Hypothalamus (tissue), 51 donors: ENCODE measurements at regions not wholly inside any gene's neighbourhood (a gene's known extent, or its start where the extent isn't known, plus 50 kb on each side); places are given as distances from the start of the nearest gene placed in this dataset.

Experiments
- DNase-seq, 51 donors: peaks; one replicate each; lab custom pipeline; 2025; lab: John Stamatoyannopoulos, UW

DNA sequence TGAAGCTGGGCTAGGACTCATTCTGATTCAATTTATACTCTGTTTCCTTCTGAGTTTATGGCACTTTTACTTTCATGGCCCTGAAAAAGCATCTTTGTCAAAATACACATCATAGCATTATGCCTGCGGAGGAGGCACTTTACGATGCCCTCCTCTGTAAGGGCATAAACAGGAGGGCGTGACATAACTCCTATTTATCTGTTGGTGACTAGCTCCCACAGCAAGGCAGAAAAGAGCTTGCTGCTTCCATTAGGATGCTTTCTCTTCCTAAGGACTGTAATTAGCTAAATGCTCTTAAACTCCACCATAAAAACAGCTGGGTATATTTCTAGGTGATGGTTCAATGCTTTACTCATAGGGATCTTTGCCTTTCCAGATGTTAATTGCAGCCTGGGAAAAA is 315.2 kb upstream of the GHITM start:
- no peak for DNase-seq

- DNase-seq, result no peak
These were observed 305.2 kb upstream of the GHITM start for GRCh38 chr10:83834096-83834495.

GRCh38 chr10:83835945-83836745 is 303.2 kb upstream of the GHITM start:
- no peak for DNase-seq

DNA sequence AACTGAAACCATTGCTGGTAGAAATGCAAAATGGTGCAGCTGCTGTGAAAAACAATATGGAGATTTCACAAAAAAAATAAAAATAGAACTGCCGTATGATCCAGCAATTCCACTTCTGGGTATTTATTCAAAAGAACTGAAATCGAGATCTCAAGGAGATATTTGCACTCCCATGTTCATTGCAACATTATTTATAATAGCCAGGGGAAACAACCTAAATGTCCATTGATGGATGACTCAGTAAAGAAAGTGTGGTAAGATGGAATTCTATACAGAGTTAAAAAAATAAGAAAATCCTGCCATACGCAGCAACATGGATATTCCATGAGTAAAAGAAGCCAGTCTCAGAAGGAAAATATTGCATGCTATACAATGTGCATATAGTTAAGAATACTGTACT is 290.6 kb upstream of the GHITM start:
- no peak for DNase-seq

- DNase-seq, result no peak
These were observed 290.2 kb upstream of the GHITM start for GRCh38 chr10:83849150-83849549.

- DNase-seq, result no peak
These were observed 287.2 kb upstream of the GHITM start for GRCh38 chr10:83852146-83852545.

DNA sequence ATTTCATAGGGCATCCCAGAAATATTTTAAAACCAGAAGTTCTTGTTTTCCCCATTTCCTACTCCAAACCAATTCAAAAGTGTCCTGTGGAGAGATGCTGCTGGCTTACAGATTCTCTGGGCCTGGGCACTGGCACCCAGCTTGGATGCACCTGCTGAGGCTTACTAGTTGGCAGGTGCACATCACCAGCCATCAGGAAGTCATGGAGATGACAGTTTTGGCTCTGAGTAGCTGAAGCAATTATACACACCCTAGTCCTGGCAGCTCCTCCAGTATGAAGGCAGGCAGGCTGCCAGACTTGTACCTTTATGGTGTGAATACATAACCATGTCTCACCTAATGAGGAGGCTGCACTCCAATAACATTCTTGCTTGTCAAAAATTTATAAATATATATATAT is 276.6 kb upstream of the GHITM start:
- no peak for DNase-seq

DNA sequence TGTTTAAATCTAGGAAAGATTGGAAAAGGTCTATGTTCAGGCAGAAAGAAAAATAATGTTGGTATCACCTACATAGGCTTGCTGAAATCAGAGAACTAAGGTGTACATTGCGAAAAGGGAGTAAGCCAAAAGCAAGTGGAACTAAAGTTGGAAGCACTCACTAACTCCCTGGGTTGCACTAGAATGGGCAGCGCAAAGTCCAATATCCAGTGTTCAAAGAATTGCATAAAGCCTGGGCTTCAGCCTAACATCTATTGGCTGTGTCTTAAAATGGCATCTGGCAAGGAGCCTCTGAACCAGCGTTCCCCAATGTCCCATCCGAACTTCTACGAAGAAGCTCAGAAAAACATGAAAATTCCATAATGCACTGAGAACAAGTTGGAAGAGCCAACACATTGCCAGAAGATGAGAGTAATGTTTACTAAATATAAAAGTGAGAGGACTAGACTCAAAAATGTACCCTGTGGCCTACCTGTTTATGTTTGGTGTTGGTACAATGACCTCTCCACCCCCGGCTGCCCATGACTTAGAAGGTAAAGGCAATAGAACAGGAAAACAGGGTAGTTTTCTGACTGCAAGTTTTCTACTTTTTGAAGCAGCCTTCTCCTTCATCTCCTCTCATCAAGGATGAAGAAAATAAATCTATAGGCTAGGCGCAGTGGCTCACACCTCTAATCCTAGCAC is 275.9 kb upstream of the GHITM start:
- no peak for DNase-seq

DNA sequence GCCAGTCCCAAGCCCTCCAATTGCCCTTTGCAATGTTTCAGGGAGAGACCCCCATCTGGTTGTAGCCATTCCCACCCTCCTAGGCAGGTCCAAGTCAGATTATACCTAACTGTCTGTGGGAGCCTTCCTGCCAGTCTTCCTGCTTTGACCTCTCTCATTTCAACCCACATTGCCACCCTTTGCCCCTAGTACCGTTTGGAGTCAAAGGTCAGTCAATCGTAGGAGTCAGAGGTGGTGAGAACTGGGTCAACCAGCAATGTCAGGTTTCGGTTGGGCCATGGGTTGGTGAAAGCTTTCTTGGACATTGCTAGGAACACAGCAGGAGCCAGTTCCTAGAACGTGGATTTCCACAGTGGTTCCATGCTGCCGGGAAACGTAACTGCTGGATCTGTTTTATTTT is 269.4 kb upstream of the GHITM start:
- no peak for DNase-seq

- peak in 46 of 51 donors; percentile 6 to 81 (median 51) for DNase-seq
These were observed 267.9 kb upstream of the GHITM start for GRCh38 chr10:83871187-83872081.

GRCh38 chr10:83880252-83880791 is 259.0 kb upstream of the GHITM start:
- no peak for DNase-seq

DNA sequence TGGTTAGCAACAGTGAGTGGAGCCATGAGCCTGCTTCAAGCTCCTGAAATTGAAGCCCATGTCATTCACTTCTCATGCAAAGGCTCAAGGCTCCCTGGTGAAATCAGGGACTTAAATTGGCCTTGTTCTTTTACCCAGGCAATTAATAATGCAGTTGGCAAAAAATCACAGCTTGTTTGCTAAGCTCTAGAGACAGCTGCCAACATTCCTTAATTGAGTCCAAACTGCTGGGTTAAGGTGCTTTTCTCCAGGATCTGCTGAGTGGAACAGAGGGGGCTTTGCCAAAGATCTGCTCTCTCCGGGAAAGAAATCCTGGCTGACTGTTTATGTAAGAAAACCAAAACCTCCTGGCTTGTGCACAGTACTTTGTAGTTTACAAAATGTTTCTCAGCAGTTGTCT is 257.6 kb upstream of the GHITM start:
- peak in 18 of 51 donors; percentile 2 to 62 (median 24) for DNase-seq

GRCh38 chr10:83886871-83887270 is 252.4 kb upstream of the GHITM start:
- DNase-seq, result no peak

DNA sequence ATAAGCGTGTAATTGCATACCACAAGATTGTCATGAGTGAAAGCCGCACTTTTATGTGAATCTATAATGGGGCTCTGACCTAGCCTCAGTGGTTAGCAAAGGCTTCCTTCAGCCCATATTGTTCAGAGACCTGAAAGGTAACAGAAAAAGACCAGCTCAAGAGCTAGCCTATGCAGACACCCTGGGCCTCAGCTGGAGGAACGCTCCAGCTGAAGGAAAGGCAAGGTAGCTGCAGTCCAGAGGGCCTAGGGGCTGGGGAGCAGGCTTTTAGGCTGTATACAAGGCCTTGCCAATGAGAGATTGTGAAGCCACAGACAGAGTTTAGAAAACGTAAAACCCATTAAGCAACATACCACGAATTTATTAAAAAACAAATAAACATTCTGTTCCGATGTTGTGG is 246.6 kb upstream of the GHITM start:
- DNase-seq, result no peak

- DNase-seq, result peak in 2 of 51 donors; percentile 4 to 22
These were observed 243.1 kb upstream of the GHITM start for GRCh38 chr10:83896219-83896618.

- DNase-seq, result no peak
These were observed 241.7 kb upstream of the GHITM start for GRCh38 chr10:83897626-83898025.

DNA sequence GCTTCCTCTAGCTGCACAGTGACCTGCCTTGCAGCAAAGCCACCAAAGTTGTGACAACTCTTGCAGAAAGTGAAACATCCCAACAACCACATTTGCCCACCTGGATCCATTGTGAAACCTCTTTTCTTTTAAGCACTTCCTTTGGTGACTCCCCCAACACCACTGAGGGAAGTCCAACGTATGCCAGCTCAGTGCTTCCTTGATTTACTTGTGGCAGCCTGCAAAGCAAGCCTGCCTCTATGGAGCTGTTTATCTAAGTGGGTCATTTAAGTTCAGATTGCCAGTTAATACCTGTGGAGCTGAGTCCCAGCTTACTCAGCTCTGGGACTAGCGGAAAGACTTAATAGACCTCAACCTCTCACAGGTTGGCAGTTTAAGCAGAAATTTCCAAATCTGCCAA is 230.8 kb upstream of the GHITM start:
- DNase-seq, result no peak

DNA sequence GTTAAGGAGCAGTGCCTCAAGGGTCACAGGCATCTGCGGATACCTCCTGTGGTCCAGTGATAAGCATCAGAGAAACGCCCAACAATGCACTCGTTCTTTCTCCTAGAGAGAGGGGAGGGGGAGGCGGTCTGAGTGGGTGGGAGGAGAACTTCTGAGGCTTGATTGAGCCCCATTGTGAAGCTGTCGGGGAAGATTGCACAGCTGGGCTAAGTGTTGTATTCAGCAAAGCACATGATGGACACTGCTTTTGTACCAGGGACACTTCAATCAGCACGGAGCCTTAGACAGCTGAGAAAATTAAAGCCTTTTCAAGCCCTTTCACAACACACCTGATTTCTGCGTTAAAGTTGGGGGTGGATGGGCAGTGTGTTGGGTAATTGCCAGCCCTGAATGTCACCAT is 230.3 kb upstream of the GHITM start:
- no peak for DNase-seq

- no peak for DNase-seq
These were observed 223.5 kb upstream of the GHITM start for GRCh38 chr10:83915801-83916200.

GRCh38 chr10:83917537-83918506 is 221.5 kb upstream of the GHITM start:
- DNase-seq, result peak in 6 of 51 donors; percentile 3 to 19 (median 10)
